ENCODE measurements at regions not wholly inside any gene's neighbourhood (a gene's known extent, or its start where the extent isn't known, plus 50 kb on each side); places are given as distances from the start of the nearest gene placed in this dataset.

- intact Hi-C loops (cut with DNase I): no loop called here
- WGBS, 4 donors: 85 to 90% (median 86%) methylated on average over 7 of the region's 7 CpGs
These were observed 296.7 kb downstream of the CYRIA start for GRCh38 chr2:16368951-16369350.

DNA sequence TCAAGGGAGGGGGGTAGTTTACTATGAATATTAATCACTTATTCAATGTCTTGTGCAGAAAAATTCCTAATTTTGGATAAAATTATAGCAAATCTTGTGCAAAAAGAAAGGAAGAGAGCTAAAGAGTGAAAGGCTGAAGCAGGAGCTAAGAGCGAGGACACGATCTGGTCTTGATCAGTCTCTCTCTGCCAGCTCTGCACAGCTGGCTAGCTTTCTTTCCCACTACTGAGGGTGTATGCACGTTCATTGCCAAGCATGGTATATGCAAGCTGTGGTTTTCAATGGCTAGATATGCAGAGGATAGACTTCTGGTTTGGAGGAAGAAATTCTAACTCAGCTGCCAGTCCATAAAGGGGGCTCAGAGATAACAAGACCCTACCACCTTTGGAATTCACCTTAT is 297.3 kb downstream of the CYRIA start:
- intact Hi-C loops (cut with DNase I): no loop called here
- H3K36me3 ChIP-seq (replicated peaks in 1 of 2): no peaks in the 10 kb centered on the region
- H3K27ac ChIP-seq: no peak overlapping the region
- no peak for DNase-seq
- no peak overlapping the region for H3K4me3 ChIP-seq
- no peaks in the 10 kb centered on the region for H3K9me3 ChIP-seq (replicated peaks in 1 of 3)
- H3K27me3 ChIP-seq: no peaks in the 10 kb centered on the region
- 84 to 87% (median 85%) methylated on average over 3 of the region's 3 CpGs for WGBS, 4 donors
- TF ChIP-seq, protein P1, sequence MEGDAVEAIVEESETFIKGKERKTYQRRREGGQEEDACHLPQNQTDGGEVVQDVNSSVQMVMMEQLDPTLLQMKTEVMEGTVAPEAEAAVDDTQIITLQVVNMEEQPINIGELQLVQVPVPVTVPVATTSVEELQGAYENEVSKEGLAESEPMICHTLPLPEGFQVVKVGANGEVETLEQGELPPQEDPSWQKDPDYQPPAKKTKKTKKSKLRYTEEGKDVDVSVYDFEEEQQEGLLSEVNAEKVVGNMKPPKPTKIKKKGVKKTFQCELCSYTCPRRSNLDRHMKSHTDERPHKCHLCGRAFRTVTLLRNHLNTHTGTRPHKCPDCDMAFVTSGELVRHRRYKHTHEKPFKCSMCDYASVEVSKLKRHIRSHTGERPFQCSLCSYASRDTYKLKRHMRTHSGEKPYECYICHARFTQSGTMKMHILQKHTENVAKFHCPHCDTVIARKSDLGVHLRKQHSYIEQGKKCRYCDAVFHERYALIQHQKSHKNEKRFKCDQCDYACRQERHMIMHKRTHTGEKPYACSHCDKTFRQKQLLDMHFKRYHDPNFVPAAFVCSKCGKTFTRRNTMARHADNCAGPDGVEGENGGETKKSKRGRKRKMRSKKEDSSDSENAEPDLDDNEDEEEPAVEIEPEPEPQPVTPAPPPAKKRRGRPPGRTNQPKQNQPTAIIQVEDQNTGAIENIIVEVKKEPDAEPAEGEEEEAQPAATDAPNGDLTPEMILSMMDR (IDR thresholded peaks at IDR 0.05): no peak
- no peak for TF ChIP-seq POLR2A (IDR thresholded peaks at IDR 0.05)
- H3K4me1 ChIP-seq (replicated peaks in 1 of 2): no peaks in the 10 kb centered on the region

More at GRCh38 chr2:16368951-16369350, 296.7 kb downstream of the CYRIA start:
- Histone ChIP-seq H3K27me3 (no peaks in the 10 kb centered on the region), H3K4me1 (replicated peaks in 1 of 2) (no peaks in the 10 kb centered on the region), H3K9me3 (replicated peaks in 1 of 3) (no peaks in the 10 kb centered on the region), H3K27ac (no peak overlapping the region), H3K36me3 (replicated peaks in 1 of 2) (no peaks in the 10 kb centered on the region), H3K4me3 (no peak overlapping the region)
- TF ChIP-seq POLR2A (IDR thresholded peaks at IDR 0.05): no peak
- TF ChIP-seq, protein P1 (IDR thresholded peaks at IDR 0.05): no peak
- DNase-seq: no peak

GRCh38 chr2:16365366-16365765 is 300.3 kb downstream of the CYRIA start:
- Histone ChIP-seq H3K4me1 (replicated peaks in 1 of 2) (no peaks in the 10 kb centered on the region), H3K9me3 (replicated peaks in 1 of 3) (no peaks in the 10 kb centered on the region), H3K27me3 (no peaks in the 10 kb centered on the region), H3K4me3 (no peak overlapping the region), H3K27ac (no peak overlapping the region), H3K36me3 (replicated peaks in 1 of 2) (no peaks in the 10 kb centered on the region)
- DNase-seq: no peak
- intact Hi-C loops (cut with DNase I): no loop called here
- no peak for TF ChIP-seq POLR2A (IDR thresholded peaks at IDR 0.05)
- TF ChIP-seq, protein P1 (IDR thresholded peaks at IDR 0.05): no peak

DNA sequence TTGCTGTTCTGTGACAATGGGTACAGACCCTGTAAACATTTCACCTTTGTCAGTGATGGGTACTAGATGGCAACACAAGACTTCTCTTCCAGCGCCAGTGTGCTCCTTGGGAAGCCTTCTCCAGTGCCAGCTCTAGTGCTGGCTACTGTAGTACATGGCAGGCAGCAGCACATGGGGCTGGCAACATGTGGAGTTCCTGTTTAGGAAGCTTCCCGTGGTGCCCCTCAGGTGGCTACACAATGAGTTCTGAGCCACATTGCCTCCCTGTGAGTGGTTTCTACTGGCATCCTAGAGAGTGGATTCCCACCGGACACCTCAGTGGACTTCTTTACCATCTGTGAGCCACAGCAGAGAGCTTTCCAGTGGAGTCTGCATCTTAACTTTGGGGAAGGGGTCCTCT is 302.1 kb downstream of the CYRIA start:
- H3K4me3 ChIP-seq: no peak overlapping the region
- H3K27ac ChIP-seq: no peak overlapping the region
- WGBS, 4 donors: 82 to 94% (median 90%) methylated on average over 2 to 3 of the region's 3 CpGs
- no peak for DNase-seq
- TF ChIP-seq POLR2A (IDR thresholded peaks at IDR 0.05): no peak
- TF ChIP-seq, protein P1 (IDR thresholded peaks at IDR 0.05): no peak
- intact Hi-C loops (cut with DNase I): no loop called here
- no peaks in the 10 kb centered on the region for H3K4me1 ChIP-seq (replicated peaks in 1 of 2)
- no peaks in the 10 kb centered on the region for H3K27me3 ChIP-seq
- no peaks in the 10 kb centered on the region for H3K36me3 ChIP-seq (replicated peaks in 1 of 2)
- no peaks in the 10 kb centered on the region for H3K9me3 ChIP-seq (replicated peaks in 1 of 3)
